ENCODE measurements at regions not wholly inside any gene's neighbourhood (a gene's known extent, or its start where the extent isn't known, plus 50 kb on each side); places are given as distances from the start of the nearest gene placed in this dataset.
"Not testable (repeated sequence)": the region's sequence is repeated elsewhere in the genome, so short reads cannot be mapped to it uniquely, and the experiment has no call there.

GRCh38 chr2:177002983-177003382, 209.6 kb upstream of the HNRNPA3 start:
- DNase-seq (ENCODE audit: low read depth), result no peak

- not testable (repeated sequence) for DNase-seq (ENCODE audit: low read depth)
Measured at GRCh38 chr2:177007726-177008125, 204.9 kb upstream of the HNRNPA3 start.

GRCh38 chr2:177008662-177009061, 203.9 kb upstream of the HNRNPA3 start:
- not testable (repeated sequence) for DNase-seq (ENCODE audit: low read depth)

GRCh38 chr2:177010146-177010545, 202.4 kb upstream of the HNRNPA3 start:
- no peak for DNase-seq (ENCODE audit: low read depth)

- DNase-seq (ENCODE audit: low read depth), result no peak
Measured at GRCh38 chr2:177010861-177011260, 201.7 kb upstream of the HNRNPA3 start.

- no peak for DNase-seq (ENCODE audit: low read depth)
Measured at GRCh38 chr2:177014946-177015345, 197.6 kb upstream of the HNRNPA3 start.

GRCh38 chr2:177015356-177015923, 197.2 kb upstream of the HNRNPA3 start:
- DNase-seq (ENCODE audit: low read depth), result no peak

GRCh38 chr2:177020524-177021119, 192.0 kb upstream of the HNRNPA3 start:
- DNase-seq (ENCODE audit: low read depth), result no peak

- DNase-seq (ENCODE audit: low read depth), result no peak
Measured at GRCh38 chr2:177021706-177022343, 190.8 kb upstream of the HNRNPA3 start.

- DNase-seq (ENCODE audit: low read depth), result no peak
Measured at GRCh38 chr2:177024765-177025164, 187.8 kb upstream of the HNRNPA3 start.

- no peak for DNase-seq (ENCODE audit: low read depth)
Measured at GRCh38 chr2:177026253-177026652, 186.3 kb upstream of the HNRNPA3 start.

- no peak for DNase-seq (ENCODE audit: low read depth)
Measured at GRCh38 chr2:177026956-177027355, 185.6 kb upstream of the HNRNPA3 start.

- no peak for DNase-seq (ENCODE audit: low read depth)
Measured at GRCh38 chr2:177028296-177028695, 184.3 kb upstream of the HNRNPA3 start.

GRCh38 chr2:177029075-177029474, 183.5 kb upstream of the HNRNPA3 start:
- no peak for DNase-seq (ENCODE audit: low read depth)

GRCh38 chr2:177029501-177029900, 183.1 kb upstream of the HNRNPA3 start:
- no peak for DNase-seq (ENCODE audit: low read depth)

GRCh38 chr2:177029901-177030300, 182.7 kb upstream of the HNRNPA3 start:
- no peak for DNase-seq (ENCODE audit: low read depth)

- no peak for DNase-seq (ENCODE audit: low read depth)
Measured at GRCh38 chr2:177030451-177031105, 182.0 kb upstream of the HNRNPA3 start.

- DNase-seq (ENCODE audit: low read depth), result no peak
Measured at GRCh38 chr2:177031438-177032180, 181.0 kb upstream of the HNRNPA3 start.

- DNase-seq (ENCODE audit: low read depth), result no peak
Measured at GRCh38 chr2:177036747-177037146, 175.8 kb upstream of the HNRNPA3 start.

- DNase-seq (ENCODE audit: low read depth), result no peak
Measured at GRCh38 chr2:177037569-177037968, 175.0 kb upstream of the HNRNPA3 start.

GRCh38 chr2:177038787-177039484, 173.7 kb upstream of the HNRNPA3 start:
- no peak for DNase-seq (ENCODE audit: low read depth)
